ENCODE measurements at regions not wholly inside any gene's neighbourhood (a gene's known extent, or its start where the extent isn't known, plus 50 kb on each side); places are given as distances from the start of the nearest gene placed in this dataset.

- Histone ChIP-seq H3K18ac (ENCODE audit: low read depth, low read length) (no peak overlapping the region), H3K36me3 (ENCODE audit: control insufficient read depth, insufficient read depth, low read length) (no peaks in the 10 kb centered on the region), H4K20me1 (ENCODE audit: insufficient read depth, low read length) (no peaks in the 10 kb centered on the region), H3K4me2 (ENCODE audit: low read depth, low read length) (no peak overlapping the region), H3K4me3 (ENCODE audit: insufficient read depth, low read depth, low read length) (no peak overlapping the region), H3K4me1 (ENCODE audit: control insufficient read depth, insufficient read depth, low read length) (no peaks in the 10 kb centered on the region), H3K4ac (ENCODE audit: low read depth, low read length) (no peak overlapping the region), H4K5ac (ENCODE audit: low read depth, low read length) (no peak overlapping the region), H4K8ac (ENCODE audit: low read depth in 2 of 2, low read length in 2 of 2) (no peak overlapping the region), H2AK9ac (replicated peaks; ENCODE audit: low read depth, low read length, poor library complexity) (no peak overlapping the region), H2AK5ac (ENCODE audit: low read depth, low read length) (no peak overlapping the region), H3K27me3 (ENCODE audit: control insufficient read depth, insufficient read depth, low read length) (no peaks in the 10 kb centered on the region), H2BK15ac (ENCODE audit: low read depth, low read length) (no peak overlapping the region), H3K56ac (ENCODE audit: extremely low read depth, insufficient read depth, low read length) (no peak overlapping the region), H3K9me3 (ENCODE audit: control insufficient read depth, insufficient read depth, low read length) (0 out of 2 replicates have a peak, but pooled peaks cover 3% of the 10 kb centered on the region), H3K9me1 (ENCODE audit: insufficient read depth, low read length) (no peaks in the 10 kb centered on the region), H3K27ac (ENCODE audit: insufficient read depth, low read length) (no peak overlapping the region), H3K9ac (ENCODE audit: low read depth, low read length) (no peak overlapping the region), H2AFZ (replicated peaks; ENCODE audit: low read length, poor library complexity) (no peak overlapping the region), H3K23ac (ENCODE audit: low read depth, low read length) (no peak overlapping the region), H3K14ac (replicated peaks; ENCODE audit: low read depth, low read length) (no peak overlapping the region), H4K91ac (ENCODE audit: insufficient read depth, low read depth, low read length) (no peak overlapping the region), H2BK120ac (ENCODE audit: low read depth, low read length) (no peak overlapping the region), H2BK20ac (ENCODE audit: low read depth, low read length) (no peak overlapping the region), H3K79me1 (ENCODE audit: low read depth in 1 of 2, low read length in 2 of 2) (no peaks in the 10 kb centered on the region), H2BK5ac (ENCODE audit: low read depth, low read length, poor library complexity, severe bottlenecking) (no peak overlapping the region)
- CTCF ChIA-PET: no interaction called here
- POLR2A ChIA-PET (ENCODE audit: unreplicated experiment): no interaction called here
- in situ Hi-C loops (cut with MboI; ENCODE audit: low sequenced_read_pairs): no loop called here
- TF ChIP-seq FOS (IDR thresholded peaks at IDR 0.05; ENCODE audit: low read depth, low read length): no peak
- no peak for TF ChIP-seq MAFK (IDR thresholded peaks at IDR 0.05; ENCODE audit: low read depth, low read length)
- no peak for TF ChIP-seq CTCF (conservative IDR thresholded peaks at IDR 0.05; ENCODE audit: low read depth, low read length)
- WGBS, 2 experiments (ENCODE audit: extremely low coverage in 2 of 2, insufficient read length in 1 of 2): no CpG with 5 or more reads among the region's 3 CpGs
- no TSS peak for BruUV-seq (replicated peaks)
- DNase-seq: no peak
- intact Hi-C loops (cut with micrococcal nuclease): no loop called here
- no peak for ATAC-seq (ENCODE audit: low read depth)
- dilution Hi-C loops (cut with HindIII; ENCODE audit: low sequenced_read_pairs, unreplicated experiment): no loop called here
Measured at GRCh38 chr15:87547470-87548181, 708.9 kb downstream of the NTRK3 start.
